GM18508 (cell line): ENCODE measurements at regions not wholly inside any gene's neighbourhood (a gene's known extent, or its start where the extent isn't known, plus 50 kb on each side); places are given as distances from the start of the nearest gene placed in this dataset.

Experiments used
- ATAC-seq: cut with Tn5 transposase; IDR thresholded peaks from one replicate; pipeline ENCODE4 v1.9.1; 2021; ENCODE audit warnings: moderate number of reproducible peaks; ENCODE audit not compliant: insufficient read depth, unreplicated experiment

- ATAC-seq, result no peak
Measured at GRCh38 chr5:156137071-156137869, 189.7 kb upstream of the SGCD start.

GRCh38 chr5:156142867-156143266 is 184.1 kb upstream of the SGCD start:
- ATAC-seq, result no peak

DNA sequence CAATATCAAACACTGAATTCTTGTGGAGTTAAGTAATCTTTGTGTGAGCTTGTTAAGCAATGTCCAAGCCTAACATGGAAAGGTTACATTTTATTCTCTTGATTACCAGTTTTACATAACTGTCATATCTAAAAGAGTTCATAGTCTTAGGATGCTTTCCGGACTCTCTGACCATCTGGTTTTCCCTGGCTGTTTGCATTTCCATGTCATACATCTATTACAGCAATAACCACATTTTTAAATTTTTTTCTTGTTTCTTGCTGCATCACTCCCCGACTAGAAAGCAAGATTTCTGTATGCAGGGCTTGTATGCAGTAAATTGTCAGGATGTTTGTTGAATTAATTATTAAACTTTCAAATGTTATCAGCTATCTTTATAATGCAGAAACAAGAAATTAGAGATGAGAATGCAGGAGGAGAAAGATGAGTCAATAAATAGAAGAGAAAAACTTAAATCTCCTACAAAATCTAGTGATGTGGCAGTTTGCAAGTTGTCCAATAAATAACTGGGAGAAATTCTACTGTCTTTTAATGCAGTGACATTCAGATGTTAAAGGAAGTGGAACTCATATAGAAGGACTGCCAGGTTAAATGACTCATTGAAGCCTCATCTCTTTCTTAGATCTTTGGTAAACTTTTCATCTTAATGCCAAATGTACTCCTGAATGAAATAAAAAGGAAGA is 179.6 kb upstream of the SGCD start:
- ATAC-seq, result no peak

DNA sequence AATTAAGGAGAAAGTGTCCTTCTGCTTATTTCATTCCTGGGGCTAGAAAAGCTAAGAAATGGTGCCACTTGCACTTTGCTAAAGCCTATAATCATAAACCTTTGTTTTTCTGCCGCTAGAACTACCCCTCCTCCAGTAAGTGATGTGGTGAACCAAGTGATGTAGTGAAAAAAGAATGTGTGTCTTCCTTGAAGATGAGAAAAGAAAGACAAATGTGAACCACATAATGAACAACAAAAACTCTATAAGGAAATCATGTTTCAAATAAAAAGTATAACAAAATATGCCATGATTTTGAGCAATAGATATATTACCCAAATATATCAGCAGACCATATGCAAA is 179.0 kb upstream of the SGCD start:
- ATAC-seq, result no peak

DNA sequence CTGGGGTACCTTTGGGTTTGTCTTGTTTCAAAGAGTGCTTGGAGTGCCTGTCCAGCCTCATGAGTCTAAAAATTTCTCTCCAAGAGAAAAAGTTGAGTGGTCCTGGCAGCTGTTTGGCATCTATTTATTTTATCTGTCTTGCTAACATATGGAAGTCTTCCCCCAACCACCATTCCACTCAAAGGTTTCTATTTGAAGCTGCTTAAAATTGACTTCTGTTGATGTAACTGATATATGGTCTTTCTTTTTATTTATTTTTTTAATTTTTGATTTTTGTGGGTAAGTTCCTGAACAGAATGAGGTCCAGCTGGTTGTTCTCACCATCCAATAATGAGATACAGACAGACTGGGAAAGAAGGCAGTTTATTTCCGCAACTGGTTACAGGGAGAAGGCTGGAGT is 178.7 kb upstream of the SGCD start:
- no peak for ATAC-seq

GRCh38 chr5:156149213-156149612 is 177.8 kb upstream of the SGCD start:
- no peak for ATAC-seq

GRCh38 chr5:156153602-156154001 is 173.4 kb upstream of the SGCD start:
- no peak for ATAC-seq

GRCh38 chr5:156154757-156155156 is 172.2 kb upstream of the SGCD start:
- no peak for ATAC-seq

DNA sequence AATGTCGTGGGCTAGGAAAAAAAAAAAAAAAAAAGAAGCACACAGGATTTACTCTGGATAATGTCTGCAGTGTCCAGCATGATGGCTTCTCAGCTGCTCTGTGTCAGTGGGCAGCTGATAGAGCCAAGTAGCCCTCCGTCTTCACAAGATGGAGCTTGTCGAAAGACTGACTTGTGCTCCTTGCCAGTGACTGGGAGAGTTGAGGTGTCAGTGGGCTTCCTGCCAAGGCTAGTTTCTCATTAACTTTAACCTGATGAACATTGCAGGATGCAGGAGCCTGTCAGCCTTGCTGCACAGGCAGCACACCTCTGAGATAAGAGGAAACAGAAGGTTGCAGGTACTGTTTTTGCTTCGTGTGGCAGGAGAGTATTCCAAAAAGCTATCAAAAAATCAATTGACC is 171.4 kb upstream of the SGCD start:
- no peak for ATAC-seq

DNA sequence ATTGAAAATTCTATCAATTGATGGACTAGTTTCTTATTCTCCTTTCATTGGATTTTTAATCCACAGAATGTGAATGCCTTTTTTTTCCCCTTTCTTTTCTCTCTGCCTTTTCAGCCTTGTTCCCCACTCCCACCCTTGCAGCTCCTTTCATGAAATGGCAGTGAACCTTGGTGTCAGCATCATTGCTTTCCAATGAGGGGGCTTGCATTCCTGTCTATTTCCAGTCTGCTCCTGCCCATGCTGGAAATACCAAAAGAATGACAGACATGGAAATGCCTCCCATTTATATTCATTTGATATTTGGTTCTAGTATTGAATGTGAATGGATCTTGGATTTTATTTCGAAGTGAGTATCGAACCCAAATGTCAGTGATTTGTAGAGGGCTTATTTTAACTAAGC is 162.7 kb upstream of the SGCD start:
- no peak for ATAC-seq

GRCh38 chr5:156169495-156169894 is 157.5 kb upstream of the SGCD start:
- no peak for ATAC-seq

GRCh38 chr5:156170351-156170961 is 156.5 kb upstream of the SGCD start:
- no peak for ATAC-seq

- ATAC-seq, result no peak
Measured at GRCh38 chr5:156174225-156174624, 152.7 kb upstream of the SGCD start.

- no peak for ATAC-seq
Measured at GRCh38 chr5:156178117-156178516, 148.8 kb upstream of the SGCD start.

GRCh38 chr5:156181656-156182055 is 145.3 kb upstream of the SGCD start:
- no peak for ATAC-seq

GRCh38 chr5:156182174-156182967 is 144.6 kb upstream of the SGCD start:
- no peak for ATAC-seq

GRCh38 chr5:156186760-156187159 is 140.2 kb upstream of the SGCD start:
- ATAC-seq, result no peak

DNA sequence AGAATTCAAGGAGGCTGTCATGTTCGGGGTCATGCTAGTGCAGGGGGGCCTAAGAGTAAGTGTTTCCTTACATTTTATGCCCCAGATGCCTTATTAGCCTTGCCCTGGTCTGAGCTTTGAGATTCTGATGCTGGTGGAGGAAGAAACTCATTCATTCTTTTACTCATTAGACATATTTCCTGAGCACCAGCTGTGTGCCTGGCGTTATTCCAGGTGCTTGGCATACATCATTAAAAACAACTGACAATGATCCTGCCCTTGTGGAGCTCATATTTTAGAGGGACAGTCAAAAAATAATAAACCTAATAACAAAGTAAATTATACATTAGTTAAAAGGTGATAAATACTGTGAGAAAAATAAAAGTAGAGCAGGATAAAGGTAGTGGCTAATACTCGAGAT is 138.9 kb upstream of the SGCD start:
- no peak for ATAC-seq

DNA sequence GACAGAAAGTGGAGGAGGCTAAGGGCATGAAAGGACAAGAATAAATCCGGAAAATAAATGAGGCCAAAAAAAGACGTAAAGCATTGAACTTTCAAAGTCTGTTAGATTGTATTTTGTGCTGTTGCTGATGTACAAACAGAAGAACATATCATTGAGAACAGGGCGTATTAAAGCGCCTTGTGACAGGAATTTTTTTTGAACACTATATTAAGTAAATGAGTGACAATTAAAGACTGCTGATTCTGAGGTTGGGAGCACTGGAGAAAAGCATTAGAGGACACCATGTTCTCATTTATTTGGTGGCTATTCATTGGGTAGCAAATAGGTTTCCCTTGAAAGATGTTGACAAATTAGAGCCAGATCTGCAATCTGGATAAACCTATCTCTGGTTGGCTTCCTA is 137.3 kb upstream of the SGCD start:
- ATAC-seq, result no peak

DNA sequence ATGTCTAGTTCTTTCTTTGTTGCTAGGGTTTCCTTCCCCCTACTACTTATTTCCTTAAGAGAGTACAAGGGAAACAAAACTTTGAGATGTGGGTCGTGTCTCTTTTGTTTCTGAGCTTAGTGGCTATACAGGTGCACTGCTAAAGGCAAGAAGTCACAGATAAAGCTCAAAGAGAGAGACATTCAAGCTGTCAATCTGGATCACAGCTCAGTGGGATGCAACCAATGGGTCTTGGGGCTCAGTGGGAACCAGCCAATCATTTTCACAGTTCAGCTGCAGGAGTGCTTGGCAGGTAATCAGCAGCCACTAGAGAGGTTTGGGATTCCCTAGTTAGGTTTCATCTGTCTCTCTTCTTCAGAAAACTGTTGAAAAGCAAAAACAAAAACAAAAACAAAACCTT is 135.4 kb upstream of the SGCD start:
- no peak for ATAC-seq
